HS-27A (cell line): ENCODE measurements at regions not wholly inside any gene's neighbourhood (a gene's known extent, or its start where the extent isn't known, plus 50 kb on each side); places are given as distances from the start of the nearest gene placed in this dataset.
"Not testable (repeated sequence)": the region's sequence is repeated elsewhere in the genome, so short reads cannot be mapped to it uniquely, and the experiment has no call there.

ENCODE experiments used
- DNase-seq: peaks from one replicate; pipeline ENCODE4 v3.0.0-alpha.2; 2012; ENCODE audit warnings: low read depth, missing footprints

DNA sequence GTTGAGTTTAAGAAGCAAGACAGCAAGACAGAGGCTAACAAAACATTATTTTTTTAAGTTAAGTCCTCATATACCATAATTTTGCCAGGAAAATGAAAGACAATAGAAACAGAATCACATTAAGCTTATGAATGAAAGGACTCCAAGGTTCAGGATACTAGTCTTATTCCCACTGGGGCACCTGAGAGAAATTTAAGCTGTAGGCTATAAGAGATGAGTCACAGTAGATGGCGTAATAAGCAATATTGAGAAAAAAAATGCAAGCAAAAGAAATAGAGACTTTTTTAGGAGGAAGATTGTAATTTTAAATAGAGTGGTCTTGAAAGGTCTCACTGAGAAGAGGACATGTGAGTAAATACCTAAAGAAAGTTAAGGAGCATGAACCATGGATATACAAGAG, 57.1 kb upstream of the KIF2B start:
- DNase-seq, result no peak

- DNase-seq, result no peak
These were observed 57.6 kb upstream of the KIF2B start for GRCh38 chr17:53765129-53765528.

DNA sequence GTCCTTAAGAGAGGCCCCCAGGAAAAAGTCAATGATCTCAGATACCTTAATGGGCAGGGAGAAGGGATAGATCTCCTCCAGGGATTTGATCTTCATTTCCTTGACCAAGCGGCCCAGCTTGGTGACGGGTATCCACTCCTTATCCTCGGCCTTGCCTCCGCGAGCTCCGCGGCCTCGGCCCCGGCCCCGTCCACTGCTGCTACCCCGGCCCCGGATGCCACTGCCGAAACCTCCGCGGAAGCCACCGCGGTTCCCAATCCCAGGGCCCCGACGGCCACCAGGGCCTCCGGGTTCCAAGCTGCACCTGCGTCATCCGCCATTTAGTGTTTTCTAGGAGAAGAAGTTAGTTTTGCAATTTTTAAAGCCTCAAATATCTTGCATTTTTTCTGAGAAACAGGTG, 65.2 kb upstream of the KIF2B start:
- DNase-seq, result no peak

- not testable (repeated sequence) for DNase-seq
These were observed 65.6 kb upstream of the KIF2B start for GRCh38 chr17:53757116-53757515.

DNA sequence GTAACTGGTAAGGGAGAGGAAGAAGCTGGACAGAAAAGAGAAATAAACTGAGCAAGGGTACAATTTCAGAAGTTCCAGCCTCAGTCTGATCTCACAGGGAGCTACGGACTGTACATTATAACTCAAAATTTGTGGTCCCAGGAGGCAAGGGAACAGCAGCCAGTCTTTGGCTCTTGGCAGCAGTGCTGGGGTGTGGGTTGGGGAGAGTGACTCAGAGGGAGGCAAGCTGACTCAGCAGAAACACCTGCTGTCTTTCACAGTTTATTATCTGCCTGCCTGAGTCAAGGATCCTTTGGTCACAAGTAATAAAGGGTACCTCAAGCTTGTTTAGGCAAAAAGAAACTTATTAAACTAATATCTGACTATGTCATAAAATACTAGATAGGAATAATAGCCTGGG, 73.5 kb upstream of the KIF2B start:
- peak; percentile 12 for DNase-seq

- not testable (repeated sequence) for DNase-seq
These were observed 74.4 kb upstream of the KIF2B start for GRCh38 chr17:53748159-53748820.

GRCh38 chr17:53740312-53740711, 82.4 kb upstream of the KIF2B start:
- DNase-seq, result no peak

- DNase-seq, result no peak
These were observed 86.0 kb upstream of the KIF2B start for GRCh38 chr17:53736516-53737240.

GRCh38 chr17:53724726-53725125, 98.0 kb upstream of the KIF2B start:
- no peak for DNase-seq

DNA sequence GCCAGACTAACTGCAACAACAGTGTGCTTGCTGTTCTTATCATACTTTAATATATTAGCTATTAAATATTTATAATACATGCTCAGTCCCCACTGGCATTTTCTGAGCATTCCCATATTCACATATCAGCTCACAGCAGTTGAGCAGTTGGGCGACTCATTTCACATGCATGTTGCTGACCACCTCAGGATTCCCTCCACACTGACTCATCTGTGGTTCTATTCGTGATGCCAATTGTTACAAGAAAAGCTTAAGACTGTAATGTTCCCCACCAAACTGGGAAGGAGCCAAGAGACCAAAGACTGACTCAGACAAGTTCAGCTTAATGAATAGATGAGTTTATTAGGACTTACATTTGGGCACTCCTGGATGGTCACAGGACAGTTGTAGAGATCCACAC, 100.3 kb upstream of the KIF2B start:
- peak; percentile 98 for DNase-seq

DNA sequence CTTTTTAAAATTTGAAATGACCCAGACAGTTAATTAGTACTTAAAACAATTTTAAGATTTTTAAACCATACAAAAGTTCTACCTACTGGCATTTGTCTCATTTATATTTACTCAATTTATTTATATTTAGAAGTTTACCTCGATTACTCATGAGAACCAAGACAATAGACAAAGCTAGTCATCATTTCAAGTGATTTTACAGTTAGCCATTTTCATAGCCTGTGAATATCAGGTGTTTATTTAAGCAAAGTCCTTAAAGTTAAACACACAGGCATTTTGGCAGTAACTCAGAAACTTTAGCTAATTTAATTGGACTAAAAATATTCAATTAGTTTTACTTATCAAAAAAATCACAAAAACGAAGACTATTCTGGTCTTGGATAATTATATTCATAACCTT, 101.6 kb upstream of the KIF2B start:
- DNase-seq, result no peak

DNA sequence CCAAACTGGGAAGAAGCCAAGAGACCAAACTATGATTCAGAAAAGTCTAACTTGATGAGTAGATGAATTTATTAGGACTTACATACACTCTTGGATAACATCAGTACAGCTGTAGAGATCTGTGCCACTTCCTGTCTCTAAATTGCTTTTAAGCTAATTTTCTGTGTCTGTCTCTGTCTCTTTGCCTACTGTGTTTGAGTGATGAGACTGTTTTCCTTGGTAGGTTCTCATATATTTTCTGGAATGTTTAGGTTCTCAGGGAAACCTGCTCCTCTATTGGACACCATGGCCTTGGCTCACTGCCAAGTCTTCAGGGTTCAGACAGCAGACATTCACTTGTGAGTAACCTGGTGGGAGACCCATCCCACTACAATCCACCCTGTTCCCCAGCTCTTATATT, 103.5 kb upstream of the KIF2B start:
- no peak for DNase-seq

- no peak for DNase-seq
These were observed 115.2 kb upstream of the KIF2B start for GRCh38 chr17:53707566-53707965.

DNA sequence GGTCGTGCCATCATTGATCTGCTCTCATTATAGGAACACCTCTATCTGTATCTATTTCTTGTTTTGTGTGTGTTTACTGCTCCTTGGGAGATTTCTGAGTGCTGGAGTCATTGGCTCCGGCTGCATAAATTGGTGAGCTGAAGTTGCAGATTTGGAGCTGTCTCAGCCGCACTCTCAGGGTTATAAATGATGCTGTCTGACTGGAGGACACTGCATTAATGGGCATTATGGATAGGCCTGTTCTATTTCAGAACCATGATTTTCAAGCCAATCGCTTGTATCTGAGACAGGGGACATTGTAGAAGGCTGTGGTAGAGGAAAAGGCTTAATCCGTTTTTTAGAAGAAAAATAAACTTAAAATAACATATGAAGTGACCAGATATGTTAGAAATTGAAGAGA, 126.4 kb upstream of the KIF2B start:
- no peak for DNase-seq

- DNase-seq, result no peak
These were observed 135.4 kb upstream of the KIF2B start for GRCh38 chr17:53687324-53687723.

DNA sequence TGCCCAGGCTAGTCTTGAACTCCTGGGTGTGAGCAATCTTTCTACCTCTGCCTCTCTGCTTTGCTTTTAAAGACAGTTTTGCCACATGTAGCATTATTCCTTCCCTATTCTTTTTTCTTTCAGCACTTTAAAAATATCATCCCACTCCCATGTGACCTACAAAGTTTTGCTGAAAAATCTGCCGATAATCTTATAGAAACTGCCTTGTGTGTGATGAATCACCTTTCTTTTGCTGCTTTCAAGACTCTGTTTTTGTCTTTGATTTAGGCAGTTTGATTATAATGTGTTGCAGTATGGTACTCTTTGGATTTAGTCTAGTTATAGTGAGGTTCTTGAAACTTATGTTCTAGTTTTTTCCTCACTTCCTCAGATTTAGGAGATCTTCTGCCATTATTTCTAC, 142.0 kb upstream of the KIF2B start:
- no peak for DNase-seq

- no peak for DNase-seq
These were observed 153.9 kb upstream of the KIF2B start for GRCh38 chr17:53668854-53669253.

DNA sequence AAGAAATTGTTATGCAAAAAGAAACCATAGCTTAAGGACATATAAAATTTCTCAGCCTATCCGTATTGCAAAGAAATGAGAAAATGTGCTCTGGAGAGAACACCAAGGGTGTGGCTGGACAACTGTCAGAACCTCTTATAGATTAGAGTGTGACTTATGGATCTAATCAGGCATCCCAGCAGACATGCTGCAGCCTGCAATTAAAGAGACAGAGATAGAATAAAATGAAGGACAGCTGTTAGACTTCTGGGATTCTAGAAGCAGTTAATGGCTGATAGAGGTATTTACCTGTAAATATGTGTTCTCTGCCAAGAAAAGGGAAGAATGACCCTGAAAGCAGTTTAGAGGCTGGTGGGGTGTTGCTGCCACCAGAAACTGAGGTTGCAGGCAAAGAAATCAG, 160.1 kb upstream of the KIF2B start:
- DNase-seq, result no peak

DNA sequence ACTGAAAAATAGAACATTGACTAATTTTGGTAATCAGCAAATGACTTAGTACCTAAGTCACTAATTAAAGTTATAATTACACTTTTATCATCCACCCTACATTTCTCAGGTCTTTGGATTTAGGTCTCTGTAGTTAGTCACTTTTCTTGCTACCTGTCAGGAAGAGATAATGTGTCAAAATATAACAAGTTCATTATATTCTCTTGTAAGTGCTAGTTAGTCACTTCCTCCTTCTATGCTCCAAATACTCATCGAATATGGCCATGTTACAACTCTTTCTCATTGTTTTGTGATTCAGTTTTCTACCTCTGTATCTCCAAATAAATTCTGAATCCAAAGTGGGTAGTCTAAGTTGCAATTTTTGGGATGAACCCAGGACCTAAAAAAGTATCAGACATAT, 163.5 kb upstream of the KIF2B start:
- DNase-seq, result no peak

DNA sequence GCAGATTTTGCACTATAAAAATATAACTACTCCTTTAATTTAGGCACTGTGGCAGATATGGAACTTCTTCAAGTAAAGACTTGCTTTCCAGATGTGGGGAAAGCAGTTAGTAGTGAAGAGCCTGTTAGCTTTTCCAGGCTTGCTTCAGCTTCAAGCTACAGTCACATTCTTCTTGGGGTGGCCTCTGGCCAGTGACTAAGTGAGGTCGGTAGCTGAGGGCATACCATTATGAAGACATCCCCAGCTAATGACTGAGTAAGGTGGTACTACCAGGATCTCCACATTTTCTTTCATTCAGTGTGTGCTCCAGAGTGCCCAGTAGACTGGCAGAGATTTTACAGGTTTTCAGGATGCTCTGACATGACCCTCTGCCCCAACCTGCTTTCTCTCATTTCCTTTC, 167.1 kb upstream of the KIF2B start:
- DNase-seq, result peak; percentile 5

GRCh38 chr17:53649201-53649600, 173.5 kb upstream of the KIF2B start:
- no peak for DNase-seq

- no peak for DNase-seq
These were observed 175.9 kb upstream of the KIF2B start for GRCh38 chr17:53646835-53647234.

DNA sequence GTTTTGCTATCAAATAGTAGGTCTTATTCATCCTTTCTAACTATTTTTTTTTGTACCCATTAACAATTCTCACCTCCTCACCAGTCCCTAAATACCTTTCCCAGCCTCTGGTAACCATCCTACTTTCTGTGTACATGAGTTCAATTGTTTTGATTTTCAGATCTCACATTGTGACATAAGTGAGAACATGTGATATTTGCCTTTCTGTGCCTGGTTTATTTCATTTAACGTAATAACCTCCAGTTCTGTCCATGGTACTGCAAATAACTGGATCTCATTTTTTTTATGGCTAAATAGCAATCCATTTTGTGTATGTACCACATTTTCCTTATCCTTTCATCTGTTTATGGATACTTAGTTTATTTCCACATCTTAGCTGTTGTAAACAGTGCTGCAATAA, 181.9 kb upstream of the KIF2B start:
- DNase-seq, result no peak

DNA sequence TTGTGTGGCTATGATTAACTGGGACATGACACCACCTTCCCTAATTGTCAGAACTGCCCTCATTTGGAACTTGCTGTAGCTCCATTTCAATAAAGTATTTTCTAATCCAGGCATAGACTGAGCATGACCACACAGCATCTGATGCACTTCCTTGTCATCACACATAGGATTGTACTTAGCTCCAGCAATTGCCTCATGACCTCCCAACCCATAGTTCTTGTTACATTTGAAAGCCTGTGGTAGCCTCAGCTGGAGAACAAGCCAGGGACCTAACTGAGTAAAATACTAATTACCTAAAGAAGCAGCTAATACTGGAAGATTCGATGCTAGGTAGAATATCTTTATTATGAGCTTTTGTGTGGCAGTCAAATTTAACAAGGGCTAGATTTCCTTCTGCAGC, 187.3 kb upstream of the KIF2B start:
- no peak for DNase-seq
